T1000 (cell line): ENCODE measurements at regions not wholly inside any gene's neighbourhood (a gene's known extent, or its start where the extent isn't known, plus 50 kb on each side); places are given as distances from the start of the nearest gene placed in this dataset.
"Not testable (repeated sequence)": the region's sequence is repeated elsewhere in the genome, so short reads cannot be mapped to it uniquely, and the experiment has no call there.

Source experiments
- DNase-seq: peaks from one replicate; lab custom pipeline; 2025; ENCODE audit warnings: mixed read lengths; lab: John Stamatoyannopoulos, UW

- DNase-seq, result no peak
These were observed 307.1 kb upstream of the ZNF507 start for GRCh38 chr19:32038021-32038920.

- no peak for DNase-seq
These were observed 306.4 kb upstream of the ZNF507 start for GRCh38 chr19:32038961-32039360.

GRCh38 chr19:32039440-32039839 lies 306.0 kb upstream of the ZNF507 start:
- no peak for DNase-seq

- no peak for DNase-seq
These were observed 305.2 kb upstream of the ZNF507 start for GRCh38 chr19:32040236-32040635.

GRCh38 chr19:32041681-32042292 lies 303.6 kb upstream of the ZNF507 start:
- DNase-seq, result no peak

GRCh38 chr19:32047788-32048187 lies 297.6 kb upstream of the ZNF507 start:
- no peak for DNase-seq

GRCh38 chr19:32053376-32053775 lies 292.0 kb upstream of the ZNF507 start:
- DNase-seq, result no peak

GRCh38 chr19:32053861-32054260 lies 291.5 kb upstream of the ZNF507 start:
- no peak for DNase-seq

GRCh38 chr19:32058131-32058530 lies 287.3 kb upstream of the ZNF507 start:
- no peak for DNase-seq

GRCh38 chr19:32061315-32061714 lies 284.1 kb upstream of the ZNF507 start:
- no peak for DNase-seq

GRCh38 chr19:32063601-32064000 lies 281.8 kb upstream of the ZNF507 start:
- DNase-seq, result no peak

GRCh38 chr19:32066056-32066455 lies 279.4 kb upstream of the ZNF507 start:
- DNase-seq, result no peak

- DNase-seq, result no peak
These were observed 277.7 kb upstream of the ZNF507 start for GRCh38 chr19:32067685-32068084.

GRCh38 chr19:32068793-32069192 lies 276.6 kb upstream of the ZNF507 start:
- DNase-seq, result no peak

- DNase-seq, result no peak
These were observed 275.3 kb upstream of the ZNF507 start for GRCh38 chr19:32070101-32070500.

- no peak for DNase-seq
These were observed 263.4 kb upstream of the ZNF507 start for GRCh38 chr19:32082028-32082427.

- DNase-seq, result not testable (repeated sequence)
These were observed 260.6 kb upstream of the ZNF507 start for GRCh38 chr19:32084756-32085363.

- DNase-seq, result no peak
These were observed 254.2 kb upstream of the ZNF507 start for GRCh38 chr19:32091241-32091640.

GRCh38 chr19:32097011-32097410 lies 248.4 kb upstream of the ZNF507 start:
- no peak for DNase-seq

- DNase-seq, result no peak
These were observed 247.8 kb upstream of the ZNF507 start for GRCh38 chr19:32097620-32098019.

- no peak for DNase-seq
These were observed 246.4 kb upstream of the ZNF507 start for GRCh38 chr19:32098968-32099367.

- no peak for DNase-seq
These were observed 244.2 kb upstream of the ZNF507 start for GRCh38 chr19:32101206-32101605.

GRCh38 chr19:32103541-32103940 lies 241.9 kb upstream of the ZNF507 start:
- DNase-seq, result no peak
